ENCODE measurements at regions not wholly inside any gene's neighbourhood (a gene's known extent, or its start where the extent isn't known, plus 50 kb on each side); places are given as distances from the start of the nearest gene placed in this dataset.

GRCh38 chr5:33275921-33276627, 164.7 kb upstream of the TARS1 start:
- ChIA-PET CTCF (no interaction called here), POLR2A (no interaction called here)
- no peak overlapping the region for H3K27ac Mint-ChIP-seq

GRCh38 chr5:33276628-33276950, 164.2 kb upstream of the TARS1 start:
- H3K4me1 Mint-ChIP-seq = no peaks in the 10 kb centered on the region
- H3K4me1 ChIP-seq (ENCODE audit: insufficient read depth, low read length) = no peaks in the 10 kb centered on the region

More at GRCh38 chr5:33275921-33276627, 164.7 kb upstream of the TARS1 start:
- DNase-seq = no peak
- Histone ChIP-seq H3K4me3 (ENCODE audit: low read length) (no peak overlapping the region), H3K9me3 (ENCODE audit: low read length) (no peaks in the 10 kb centered on the region), H3K27me3 (ENCODE audit: insufficient read depth, low read length, poor library complexity, severe bottlenecking) (no peaks in the 10 kb centered on the region), H3K36me3 (ENCODE audit: insufficient read depth, low read length) (no peaks in the 10 kb centered on the region), H3K27ac (ENCODE audit: low read depth, low read length) (no peak overlapping the region), H3K4me1 (ENCODE audit: insufficient read depth, low read length) (no peaks in the 10 kb centered on the region)
- Mint-ChIP-seq H3K27me3 (no peaks in the 10 kb centered on the region), H3K36me3 (no peaks in the 10 kb centered on the region), H3K9me3 (peaks cover 0 to 3% (median 0%) of the 10 kb centered on the region in 5 donors), H3K4me3 (no peak overlapping the region), H3K4me1 (no peaks in the 10 kb centered on the region)

GRCh38 chr5:33277061-33277650, 163.6 kb upstream of the TARS1 start:
- H3K27ac Mint-ChIP-seq = no peak overlapping the region
- H3K4me1 Mint-ChIP-seq = no peaks in the 10 kb centered on the region
- Histone ChIP-seq H3K4me1 (ENCODE audit: insufficient read depth, low read length) (no peaks in the 10 kb centered on the region), H3K27me3 (ENCODE audit: insufficient read depth, low read length, poor library complexity, severe bottlenecking) (no peaks in the 10 kb centered on the region), H3K9me3 (ENCODE audit: low read length) (no peaks in the 10 kb centered on the region), H3K36me3 (ENCODE audit: insufficient read depth, low read length) (no peaks in the 10 kb centered on the region), H3K4me3 (ENCODE audit: low read length) (no peak overlapping the region), H3K27ac (ENCODE audit: low read depth, low read length) (no peak overlapping the region)
- POLR2A ChIA-PET = no interaction called here
- H3K4me3 Mint-ChIP-seq = no peak overlapping the region
- H3K27me3 Mint-ChIP-seq = no peaks in the 10 kb centered on the region
- peaks cover 0 to 3% (median 0%) of the 10 kb centered on the region in 5 donors for H3K9me3 Mint-ChIP-seq
- H3K36me3 Mint-ChIP-seq = no peaks in the 10 kb centered on the region
- CTCF ChIA-PET = no interaction called here
- no peak for DNase-seq

More at GRCh38 chr5:33276628-33276950, 164.2 kb upstream of the TARS1 start:
- Mint-ChIP-seq H3K27me3 (no peaks in the 10 kb centered on the region), H3K36me3 (no peaks in the 10 kb centered on the region), H3K9me3 (peaks cover 0 to 3% (median 0%) of the 10 kb centered on the region in 5 donors), H3K4me3 (no peak overlapping the region), H3K27ac (no peak overlapping the region)
- Histone ChIP-seq H3K27me3 (ENCODE audit: insufficient read depth, low read length, poor library complexity, severe bottlenecking) (no peaks in the 10 kb centered on the region), H3K9me3 (ENCODE audit: low read length) (no peaks in the 10 kb centered on the region), H3K36me3 (ENCODE audit: insufficient read depth, low read length) (no peaks in the 10 kb centered on the region), H3K27ac (ENCODE audit: low read depth, low read length) (no peak overlapping the region), H3K4me3 (ENCODE audit: low read length) (no peak overlapping the region)
- ChIA-PET CTCF (no interaction called here), POLR2A (no interaction called here)
- DNase-seq = no peak

- Histone ChIP-seq H3K27ac (ENCODE audit: low read depth, low read length) (no peak overlapping the region), H3K9me3 (ENCODE audit: low read length) (no peaks in the 10 kb centered on the region), H3K4me1 (ENCODE audit: insufficient read depth, low read length) (no peaks in the 10 kb centered on the region), H3K36me3 (ENCODE audit: insufficient read depth, low read length) (no peaks in the 10 kb centered on the region), H3K27me3 (ENCODE audit: insufficient read depth, low read length, poor library complexity, severe bottlenecking) (no peaks in the 10 kb centered on the region), H3K4me3 (ENCODE audit: low read length) (no peak overlapping the region)
- Mint-ChIP-seq H3K36me3 (no peaks in the 10 kb centered on the region), H3K4me1 (no peaks in the 10 kb centered on the region), H3K27ac (no peak overlapping the region), H3K4me3 (no peak overlapping the region), H3K9me3 (peaks cover 0 to 3% (median 0%) of the 10 kb centered on the region in 5 donors), H3K27me3 (no peaks in the 10 kb centered on the region)
- CTCF ChIA-PET = interaction anchor here (0.9 kb wide), 1 partner anchor 19 kb away, joined by 3 read pairs; no protein-coding TSS in a partner anchor
- POLR2A ChIA-PET = interaction anchor here (0.5 kb wide), 1 partner anchor 52 kb away, joined by 3 read pairs; no protein-coding TSS in a partner anchor
- DNase-seq = no peak
Observed at GRCh38 chr5:33281431-33281843, 159.3 kb upstream of the TARS1 start.

GRCh38 chr5:33282157-33282556, 158.6 kb upstream of the TARS1 start:
- no peaks in the 10 kb centered on the region for H3K9me3 ChIP-seq (ENCODE audit: low read length)
- H3K27ac ChIP-seq (ENCODE audit: low read depth, low read length) = no peak overlapping the region
- DNase-seq = no peak
- H3K4me3 ChIP-seq (ENCODE audit: low read length) = no peak overlapping the region
- Mint-ChIP-seq H3K27me3 (no peaks in the 10 kb centered on the region), H3K4me3 (no peak overlapping the region), H3K27ac (no peak overlapping the region), H3K36me3 (no peaks in the 10 kb centered on the region), H3K9me3 (peaks cover 0 to 5% (median 0%) of the 10 kb centered on the region in 5 donors), H3K4me1 (no peaks in the 10 kb centered on the region)
- ChIA-PET CTCF (no interaction called here), POLR2A (no interaction called here)
- H3K36me3 ChIP-seq (ENCODE audit: insufficient read depth, low read length) = no peaks in the 10 kb centered on the region
- no peaks in the 10 kb centered on the region for H3K4me1 ChIP-seq (ENCODE audit: insufficient read depth, low read length)
- H3K27me3 ChIP-seq (ENCODE audit: insufficient read depth, low read length, poor library complexity, severe bottlenecking) = no peaks in the 10 kb centered on the region

GRCh38 chr5:33282696-33283095, 158.1 kb upstream of the TARS1 start:
- H3K27ac Mint-ChIP-seq = no peak overlapping the region
- H3K27ac ChIP-seq (ENCODE audit: low read depth, low read length) = no peak overlapping the region
- H3K36me3 Mint-ChIP-seq = no peaks in the 10 kb centered on the region
- no peaks in the 10 kb centered on the region for H3K36me3 ChIP-seq (ENCODE audit: insufficient read depth, low read length)
- H3K9me3 Mint-ChIP-seq = peaks cover 0 to 3% (median 0%) of the 10 kb centered on the region in 5 donors
- no peak overlapping the region for H3K4me3 ChIP-seq (ENCODE audit: low read length)
- POLR2A ChIA-PET = no interaction called here
- CTCF ChIA-PET = no interaction called here
- DNase-seq = no peak
- no peaks in the 10 kb centered on the region for H3K27me3 Mint-ChIP-seq
- H3K4me1 Mint-ChIP-seq = no peaks in the 10 kb centered on the region
- H3K9me3 ChIP-seq (ENCODE audit: low read length) = no peaks in the 10 kb centered on the region
- H3K27me3 ChIP-seq (ENCODE audit: insufficient read depth, low read length, poor library complexity, severe bottlenecking) = no peaks in the 10 kb centered on the region
- H3K4me3 Mint-ChIP-seq = no peak overlapping the region
- no peaks in the 10 kb centered on the region for H3K4me1 ChIP-seq (ENCODE audit: insufficient read depth, low read length)

- Histone ChIP-seq H3K36me3 (ENCODE audit: insufficient read depth, low read length) (no peaks in the 10 kb centered on the region), H3K9me3 (ENCODE audit: low read length) (no peaks in the 10 kb centered on the region), H3K27ac (ENCODE audit: low read depth, low read length) (no peak overlapping the region), H3K27me3 (ENCODE audit: insufficient read depth, low read length, poor library complexity, severe bottlenecking) (no peaks in the 10 kb centered on the region), H3K4me3 (ENCODE audit: low read length) (no peak overlapping the region), H3K4me1 (ENCODE audit: insufficient read depth, low read length) (no peaks in the 10 kb centered on the region)
- no peaks in the 10 kb centered on the region for H3K4me1 Mint-ChIP-seq
- ChIA-PET POLR2A (no interaction called here), CTCF (no interaction called here)
- DNase-seq = no peak
- H3K36me3 Mint-ChIP-seq = no peaks in the 10 kb centered on the region
- peaks cover 0 to 3% (median 0%) of the 10 kb centered on the region in 5 donors for H3K9me3 Mint-ChIP-seq
- no peak overlapping the region for H3K4me3 Mint-ChIP-seq
- no peak overlapping the region for H3K27ac Mint-ChIP-seq
- no peaks in the 10 kb centered on the region for H3K27me3 Mint-ChIP-seq
Observed at GRCh38 chr5:33283243-33283642, 157.5 kb upstream of the TARS1 start.

- DNase-seq = no peak
- CTCF ChIA-PET = no interaction called here
- no peaks in the 10 kb centered on the region for H3K9me3 ChIP-seq (ENCODE audit: low read length)
- POLR2A ChIA-PET = no interaction called here
- no peak overlapping the region for H3K27ac ChIP-seq (ENCODE audit: low read depth, low read length)
- H3K36me3 ChIP-seq (ENCODE audit: insufficient read depth, low read length) = no peaks in the 10 kb centered on the region
- Mint-ChIP-seq H3K4me1 (no peaks in the 10 kb centered on the region), H3K9me3 (peaks cover 0 to 3% (median 0%) of the 10 kb centered on the region in 5 donors), H3K27ac (no peak overlapping the region), H3K27me3 (no peaks in the 10 kb centered on the region), H3K4me3 (no peak overlapping the region), H3K36me3 (no peaks in the 10 kb centered on the region)
- H3K4me1 ChIP-seq (ENCODE audit: insufficient read depth, low read length) = no peaks in the 10 kb centered on the region
- H3K27me3 ChIP-seq (ENCODE audit: insufficient read depth, low read length, poor library complexity, severe bottlenecking) = no peaks in the 10 kb centered on the region
- H3K4me3 ChIP-seq (ENCODE audit: low read length) = no peak overlapping the region
Observed at GRCh38 chr5:33284681-33285080, 156.1 kb upstream of the TARS1 start.
